ENCODE measurements at regions not wholly inside any gene's neighbourhood (a gene's known extent, or its start where the extent isn't known, plus 50 kb on each side); places are given as distances from the start of the nearest gene placed in this dataset.

DNA sequence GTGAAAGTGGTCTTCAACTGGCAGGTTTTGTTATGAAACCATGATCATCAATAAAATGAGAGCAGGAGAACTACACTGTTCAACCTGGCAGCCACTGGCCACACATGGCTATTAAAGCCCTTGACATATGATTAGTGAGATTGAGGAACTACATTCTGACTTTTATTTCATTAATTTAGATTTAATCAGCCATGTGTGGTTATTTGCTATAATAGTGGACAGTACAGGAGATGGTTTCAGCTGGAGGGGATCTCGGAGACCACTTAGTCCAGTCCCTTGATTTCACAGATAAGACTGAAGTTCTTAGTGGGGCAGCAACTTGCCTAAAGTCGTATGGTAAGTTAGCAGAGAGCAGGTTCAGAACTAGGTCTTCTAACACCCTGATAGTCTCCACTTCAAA lies 111.7 kb upstream of the BMPER start:
- TF ChIP-seq POLR2A (IDR thresholded peaks at IDR 0.05): no peak
- TF ChIP-seq CTCF (IDR thresholded peaks at IDR 0.05): no peak
- TF ChIP-seq POLR2AphosphoS5 (IDR thresholded peaks at IDR 0.05): no peak
- TF ChIP-seq EP300 (IDR thresholded peaks at IDR 0.05): no peak

Measured in suprapubic skin (tissue), 4 donors.